ENCODE measurements at regions not wholly inside any gene's neighbourhood (a gene's known extent, or its start where the extent isn't known, plus 50 kb on each side); places are given as distances from the start of the nearest gene placed in this dataset.

GRCh38 chr12:34142430-34142829 lies 120.1 kb downstream of the ALG10 start:
- Histone ChIP-seq H4K8ac (replicated peaks; ENCODE audit: insufficient read length, low read depth, low read length) (no peak overlapping the region), H3K9me3 (ENCODE audit: control insufficient read depth, low read depth, low read length) (peaks cover 22% of the 10 kb centered on the region), H2BK5ac (ENCODE audit: insufficient read length, low read length) (no peak overlapping the region), H3K79me1 (ENCODE audit: insufficient read depth, low read depth, low read length, poor library complexity, severe bottlenecking) (no peaks in the 10 kb centered on the region), H2BK120ac (ENCODE audit: low read depth, low read length, poor library complexity, severe bottlenecking) (no peak overlapping the region), H2BK15ac (ENCODE audit: low read depth, low read length) (no peak overlapping the region), H2AFZ (ENCODE audit: low read length) (no peak overlapping the region), H3K4ac (ENCODE audit: low read depth, low read length) (no peak overlapping the region), H2BK12ac (ENCODE audit: insufficient read length, low read depth, low read length) (no peak overlapping the region), H3K23me2 (ENCODE audit: insufficient read length, low read depth, low read length, poor library complexity, severe bottlenecking) (no peaks in the 10 kb centered on the region), H3T11ph (ENCODE audit: low read length) (no peak overlapping the region), H4K20me1 (ENCODE audit: control insufficient read depth, insufficient read depth, insufficient read length) (no peaks in the 10 kb centered on the region), H3K27me3 (ENCODE audit: insufficient read depth, low read length) (no peaks in the 10 kb centered on the region), H2AK5ac (ENCODE audit: insufficient read length, low read length) (no peak overlapping the region), H3K27ac (ENCODE audit: insufficient read length, low read depth, low read length) (no peak overlapping the region), H4K5ac (ENCODE audit: insufficient read length, low read depth, low read length) (no peak overlapping the region), H3K18ac (ENCODE audit: insufficient read length, low read depth, low read length) (no peak overlapping the region), H2BK20ac (ENCODE audit: low read depth, low read length, poor library complexity, severe bottlenecking) (no peak overlapping the region), H3K9ac (ENCODE audit: extremely low read depth, insufficient read length, low read length) (no peak overlapping the region), H3K79me2 (ENCODE audit: insufficient read depth, low read length) (no peaks in the 10 kb centered on the region), H3K23ac (ENCODE audit: insufficient read length, low read depth, low read length) (no peak overlapping the region), H3K4me1 (ENCODE audit: insufficient read depth, low read length) (no peaks in the 10 kb centered on the region), H3K56ac (ENCODE audit: insufficient read length, low read depth, low read length) (no peak overlapping the region), H3K14ac (ENCODE audit: insufficient read depth, low read length) (no peak overlapping the region), H3K4me2 (ENCODE audit: insufficient read depth, insufficient read length, low read length) (no peak overlapping the region), H4K91ac (ENCODE audit: insufficient read length, low read depth, low read length) (no peak overlapping the region)
- Mint-ChIP-seq H3K27me3 (ENCODE audit: low read depth) (no peaks in the 10 kb centered on the region; the same call in 1 of the 2 replicates), H3K36me3 (ENCODE audit: insufficient read depth in 1 of 3, low read depth in 3 of 3) (peaks cover 0 to 17% (median 9%) of the 10 kb centered on the region in 3 experiments; a peak in 6 of 7 replicates), H3K4me1 (no peaks in the 10 kb centered on the region), H3K4me3 (no peak overlapping the region), H3K27ac (no peak overlapping the region), H3K9me3 (peaks cover 76 to 77% of the 10 kb centered on the region in 2 experiments)
- TF ChIP-seq CTCF (conservative IDR thresholded peaks at IDR 0.05), result no peak
- no peak for DNase-seq
- WGBS (ENCODE audit: extremely low coverage, insufficient read length, low lambda C conversion rate), result no CpG with 5 or more reads among the region's 11 CpGs

Data from H9 (cell line).